HepG2 (cell line): ENCODE measurements at regions not wholly inside any gene's neighbourhood (a gene's known extent, or its start where the extent isn't known, plus 50 kb on each side); places are given as distances from the start of the nearest gene placed in this dataset.

ENCODE experiments used
- ATAC-seq: fragments of 200-7000 bp; cut with Tn5 transposase; 3 replicates; pipeline ENCODE4 v1.9.1; 2020; ENCODE audit warnings: mild to moderate bottlenecking, moderate library complexity
- BruUV-seq: library from RNA; stranded (reverse); fragments of 400-500 nt; replicated peaks from 2 replicates; lab custom pipeline; 2021; lab: Mats Ljungman, UMichigan
- CTCF ChIA-PET: fragments of 300-600 bp; formaldehyde crosslinking; extraction: SDS; loops from one replicate; lab custom pipeline; 2021; ENCODE audit warnings: low total read pairs, inconsistent platforms, low intra/inter-chr PET ratio; lab: Yijun Ruan, JAX
- POLR2A ChIA-PET: fragments of 350-600 bp; sonication (Branson Sonifier 250); formaldehyde crosslinking; loops from one replicate; lab custom pipeline; 2020; ENCODE audit warnings: antibody characterized with exemption, inconsistent platforms; lab: Yijun Ruan, JAX
- DNase-seq: peaks from one replicate; pipeline ENCODE4 v3.0.0-alpha.2; 2015; ENCODE audit warnings: low spot score
- FAIRE-seq: peaks from 3 replicates; lab custom pipeline; 2011; peaks lifted over from hg19 to GRCh38; lab: Jason Lieb, UNC
- H2AFZ ChIP-seq: one replicate; pipeline ENCODE4 v1.6.1; 2011; ENCODE audit warnings: low read length, inconsistent platforms
- H3K27ac ChIP-seq: fragments of 300-600 bp; 3 replicates; pipeline ENCODE4 v1.8.0; 2011; ENCODE audit warnings: mixed run types, mild to moderate bottlenecking, mixed read lengths, low read length, inconsistent platforms; ENCODE audit not compliant: insufficient read depth; ENCODE audit errors: extremely low read length
- H3K27me3 ChIP-seq, 2 experiments: fragments of 200-600 bp in 1 of 2; 2 replicates in 1 of 2; 3 replicates in 1 of 2; pipeline versions ENCODE4 v1.6.0 to v1.8.0; 2011; ENCODE audit warnings: low read length in 2 of 2, mild to moderate bottlenecking in 2 of 2, moderate library complexity in 2 of 2, inconsistent platforms in 1 of 2; ENCODE audit not compliant: insufficient read depth in 2 of 2, control insufficient read depth in 1 of 2
- H3K36me3 ChIP-seq, 2 experiments: fragments of 200-600 bp in 1 of 2; replicated peaks in 1 of 2; 2 replicates in 1 of 2; 3 replicates in 1 of 2; pipeline versions ENCODE4 v1.5.1 to v1.8.0; 2011; ENCODE audit warnings: low read length in 2 of 2, inconsistent platforms in 1 of 2; ENCODE audit not compliant: insufficient read depth in 2 of 2, control insufficient read depth in 1 of 2
- H3K4me1 ChIP-seq: 2 replicates; pipeline ENCODE4 v1.5.1; 2012; ENCODE audit warnings: low read length, inconsistent platforms; ENCODE audit not compliant: insufficient read depth
- H3K4me2 ChIP-seq: 2 replicates; pipeline ENCODE4 v1.6.0; 2011; ENCODE audit warnings: low read depth, low read length, inconsistent platforms
- H3K4me3 ChIP-seq, 3 experiments: fragments of 200-600 bp in 1 of 3; sonication (generic), shearing (Covaris generic) in 1 of 3; replicated peaks in 1 of 3; 2 replicates each; pipeline ENCODE4 v1.5.1; 2011 to 2016; ENCODE audit warnings: low read length in 3 of 3, inconsistent platforms in 2 of 3, low read depth in 2 of 3, mild to moderate bottlenecking in 2 of 3, control low read depth in 1 of 3, mixed read lengths in 1 of 3; ENCODE audit not compliant: insufficient read depth in 1 of 3
- H3K79me2 ChIP-seq: one replicate; pipeline ENCODE4 v1.6.1; 2011; ENCODE audit warnings: low read length, inconsistent platforms; ENCODE audit not compliant: insufficient read depth
- H3K9ac ChIP-seq: 2 replicates; pipeline ENCODE4 v1.6.0; 2011; ENCODE audit warnings: mild to moderate bottlenecking, low read depth, low read length, inconsistent platforms; ENCODE audit not compliant: insufficient read depth
- H3K9me3 ChIP-seq: 2 replicates; pipeline ENCODE4 v1.5.1; 2012; ENCODE audit warnings: mild to moderate bottlenecking, low read length
- H4K20me1 ChIP-seq: 2 replicates; pipeline ENCODE4 v1.6.0; 2011; ENCODE audit warnings: inconsistent platforms, mild to moderate bottlenecking, low read length, moderate library complexity; ENCODE audit not compliant: insufficient read depth
- BCL3 ChIP-seq: sonication (generic); formaldehyde crosslinking; IDR thresholded peaks from 2 replicates; pipeline ENCODE4 v1.5.1; 2020; ENCODE audit warnings: mild to moderate bottlenecking, missing genetic modification reagents, moderate library complexity
- PHF21A ChIP-seq: sonication (generic); formaldehyde crosslinking; IDR thresholded peaks from 2 replicates; pipeline ENCODE4 v1.5.0; 2020; ENCODE audit warnings: mild to moderate bottlenecking, missing genetic modification reagents
- YY1 ChIP-seq: IDR thresholded peaks from 2 replicates; pipeline ENCODE4 v1.6.1; 2011; ENCODE audit warnings: low read length, low read depth, moderate library complexity, mild to moderate bottlenecking; ENCODE audit not compliant: insufficient read depth, insufficient replicate concordance
- ZNF280D ChIP-seq: sonication (generic); formaldehyde crosslinking; IDR thresholded peaks from 2 replicates; pipeline ENCODE4 v1.5.1; 2020; ENCODE audit warnings: mild to moderate bottlenecking, missing genetic modification reagents
- ZNF547 ChIP-seq: sonication (generic); formaldehyde crosslinking; IDR thresholded peaks from 2 replicates; pipeline ENCODE4 v1.5.1; 2020; ENCODE audit warnings: mild to moderate bottlenecking, missing genetic modification reagents
- WGBS: methylation state at CpG from one replicate; pipeline ENCODE4 v1.1.6; 2017; ENCODE audit warnings: low lambda C conversion rate; 5-methylcytosine and 5-hydroxymethylcytosine counted together
- in situ Hi-C: cut with HindIII; loops from 2 replicates; pipeline ENCODE4 v1.10.0; 2017; ENCODE audit warnings: low pct_unique_long_range_greater_than_20kb; ENCODE audit not compliant: extremely low pct_ligation_motif_present
- intact Hi-C: fragments of 100-400 bp; cut with micrococcal nuclease; formaldehyde crosslinking; loops from one replicate; pipeline ENCODE4 v1.10.0; 2022; ENCODE audit not compliant: unreplicated experiment

- H3K79me2 ChIP-seq: no peaks in the 10 kb centered on the region
- no peaks in the 10 kb centered on the region for H3K4me1 ChIP-seq
- no peak overlapping the region for H3K4me2 ChIP-seq
- ChIA-PET CTCF (no interaction called here), POLR2A (no interaction called here)
- H2AFZ ChIP-seq: no peak overlapping the region
- no peaks in the 10 kb centered on the region for H3K36me3 ChIP-seq
- no TSS peak for BruUV-seq
- H3K27ac ChIP-seq: no peak overlapping the region
- TF ChIP-seq ZNF280D: no peak
- no peak for TF ChIP-seq YY1
- no peak for TF ChIP-seq PHF21A (CRISPR knock-in tag)
- no peak for TF ChIP-seq BCL3
- TF ChIP-seq ZNF547: no peak
- no peaks in the 10 kb centered on the region for H4K20me1 ChIP-seq
- H3K9me3 ChIP-seq: no peaks in the 10 kb centered on the region
- in situ Hi-C loops: no loop called here
- H3K4me3 ChIP-seq: no peak overlapping the region
- FAIRE-seq: no peak
- no peak overlapping the region for H3K9ac ChIP-seq
- intact Hi-C loops: no loop called here
- H3K27me3 ChIP-seq: no peaks in the 10 kb centered on the region
- ATAC-seq: no peak
- 35% methylated on average over 6 of the region's 6 CpGs for WGBS
- no peak for DNase-seq
These were observed 155.1 kb upstream of the MBL2 start for GRCh38 chr10:52927678-52928077.
